Type B pancreatic cell (in vitro differentiated cells): ENCODE measurements at regions not wholly inside any gene's neighbourhood (a gene's known extent, or its start where the extent isn't known, plus 50 kb on each side); places are given as distances from the start of the nearest gene placed in this dataset.

Source experiments
- DNase-seq: peaks from one replicate; pipeline ENCODE4 v3.0.0; 2021; ENCODE audit warnings: mixed read lengths; ENCODE audit not compliant: unreplicated experiment; ENCODE audit errors: extremely low spot score
- H3K27ac Mint-ChIP-seq: 2 replicates; pipeline ENCODE4 v1.8.0; 2021; ENCODE audit warnings: mild to moderate bottlenecking, mixed read lengths
- H3K27me3 Mint-ChIP-seq: 2 replicates; pipeline ENCODE4 v1.8.0; 2021; ENCODE audit warnings: mixed read lengths
- H3K36me3 Mint-ChIP-seq: 2 replicates; pipeline ENCODE4 v1.8.0; 2021; ENCODE audit warnings: mixed read lengths
- H3K4me1 Mint-ChIP-seq: one replicate; pipeline ENCODE4 v1.8.0; 2021; ENCODE audit warnings: mixed read lengths; ENCODE audit not compliant: unreplicated experiment
- H3K4me3 Mint-ChIP-seq: 2 replicates; pipeline ENCODE4 v1.8.0; 2021; ENCODE audit warnings: mild to moderate bottlenecking, mixed read lengths
- H3K9me3 Mint-ChIP-seq: 2 replicates; pipeline ENCODE4 v1.8.0; 2021; ENCODE audit warnings: mixed read lengths
- TF ChIP-seq, protein P1 (sequence below): fragments of 200-600 bp; sonication (generic); conservative IDR thresholded peaks from 2 replicates; pipeline ENCODE4 v1.5.0; 2021; ENCODE audit warnings: antibody characterized with exemption, mild to moderate bottlenecking

- peak overlapping the region; percentile 44 for H3K4me3 Mint-ChIP-seq
- TF ChIP-seq, protein P1, sequence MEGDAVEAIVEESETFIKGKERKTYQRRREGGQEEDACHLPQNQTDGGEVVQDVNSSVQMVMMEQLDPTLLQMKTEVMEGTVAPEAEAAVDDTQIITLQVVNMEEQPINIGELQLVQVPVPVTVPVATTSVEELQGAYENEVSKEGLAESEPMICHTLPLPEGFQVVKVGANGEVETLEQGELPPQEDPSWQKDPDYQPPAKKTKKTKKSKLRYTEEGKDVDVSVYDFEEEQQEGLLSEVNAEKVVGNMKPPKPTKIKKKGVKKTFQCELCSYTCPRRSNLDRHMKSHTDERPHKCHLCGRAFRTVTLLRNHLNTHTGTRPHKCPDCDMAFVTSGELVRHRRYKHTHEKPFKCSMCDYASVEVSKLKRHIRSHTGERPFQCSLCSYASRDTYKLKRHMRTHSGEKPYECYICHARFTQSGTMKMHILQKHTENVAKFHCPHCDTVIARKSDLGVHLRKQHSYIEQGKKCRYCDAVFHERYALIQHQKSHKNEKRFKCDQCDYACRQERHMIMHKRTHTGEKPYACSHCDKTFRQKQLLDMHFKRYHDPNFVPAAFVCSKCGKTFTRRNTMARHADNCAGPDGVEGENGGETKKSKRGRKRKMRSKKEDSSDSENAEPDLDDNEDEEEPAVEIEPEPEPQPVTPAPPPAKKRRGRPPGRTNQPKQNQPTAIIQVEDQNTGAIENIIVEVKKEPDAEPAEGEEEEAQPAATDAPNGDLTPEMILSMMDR: no peak
- peaks cover 29% of the 10 kb centered on the region for H3K27me3 Mint-ChIP-seq
- no peak for DNase-seq
- no peaks in the 10 kb centered on the region for H3K36me3 Mint-ChIP-seq
- H3K9me3 Mint-ChIP-seq: no peaks in the 10 kb centered on the region
- peaks cover 16% of the 10 kb centered on the region for H3K4me1 Mint-ChIP-seq
- H3K27ac Mint-ChIP-seq: peak overlapping the region; percentile 68
These were observed 109.9 kb downstream of the RBFOX3 start for GRCh38 chr17:79500745-79501618.

GRCh38 chr17:79498854-79499253 lies 112.0 kb downstream of the RBFOX3 start:
- TF ChIP-seq, protein P1: no peak
- Mint-ChIP-seq H3K9me3 (no peaks in the 10 kb centered on the region), H3K4me3 (no peak overlapping the region), H3K4me1 (peaks cover 16% of the 10 kb centered on the region), H3K27ac (no peak overlapping the region), H3K27me3 (peaks cover 15% of the 10 kb centered on the region), H3K36me3 (no peaks in the 10 kb centered on the region)
- DNase-seq: no peak

DNA sequence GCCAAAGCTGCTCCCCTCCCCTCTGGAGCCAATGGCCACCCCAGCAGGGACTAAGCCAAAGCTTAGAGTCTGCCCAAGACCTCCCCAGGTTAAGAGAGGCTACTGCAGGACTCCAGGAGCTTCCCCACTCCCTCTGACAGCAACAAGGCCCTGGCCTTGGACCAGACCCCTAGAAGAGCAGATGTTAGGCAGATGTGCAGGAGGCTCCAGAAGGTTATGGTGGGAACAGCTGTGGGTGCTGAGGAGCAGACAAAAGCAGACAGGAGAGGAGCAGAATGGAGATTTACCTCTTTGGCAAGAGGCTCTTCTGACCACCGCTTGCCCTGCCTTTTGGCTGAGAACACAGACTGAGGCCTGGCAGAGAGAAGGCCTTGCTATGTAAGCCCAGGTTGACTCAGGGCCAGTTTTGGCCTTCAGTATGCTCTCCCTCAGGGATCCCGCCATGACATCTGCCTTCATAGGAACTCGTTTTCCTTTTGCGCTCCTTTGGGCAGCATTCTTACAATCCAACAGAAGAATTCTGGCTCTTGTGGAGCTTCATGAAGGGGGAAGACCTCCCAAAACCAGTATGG lies 113.0 kb downstream of the RBFOX3 start:
- Mint-ChIP-seq H3K27me3 (peaks cover 23% of the 10 kb centered on the region), H3K4me3 (no peak overlapping the region), H3K36me3 (no peaks in the 10 kb centered on the region), H3K9me3 (peaks cover 4% of the 10 kb centered on the region), H3K27ac (no peak overlapping the region), H3K4me1 (peaks cover 16% of the 10 kb centered on the region)
- no peak for DNase-seq
- TF ChIP-seq, protein P1: no peak

DNA sequence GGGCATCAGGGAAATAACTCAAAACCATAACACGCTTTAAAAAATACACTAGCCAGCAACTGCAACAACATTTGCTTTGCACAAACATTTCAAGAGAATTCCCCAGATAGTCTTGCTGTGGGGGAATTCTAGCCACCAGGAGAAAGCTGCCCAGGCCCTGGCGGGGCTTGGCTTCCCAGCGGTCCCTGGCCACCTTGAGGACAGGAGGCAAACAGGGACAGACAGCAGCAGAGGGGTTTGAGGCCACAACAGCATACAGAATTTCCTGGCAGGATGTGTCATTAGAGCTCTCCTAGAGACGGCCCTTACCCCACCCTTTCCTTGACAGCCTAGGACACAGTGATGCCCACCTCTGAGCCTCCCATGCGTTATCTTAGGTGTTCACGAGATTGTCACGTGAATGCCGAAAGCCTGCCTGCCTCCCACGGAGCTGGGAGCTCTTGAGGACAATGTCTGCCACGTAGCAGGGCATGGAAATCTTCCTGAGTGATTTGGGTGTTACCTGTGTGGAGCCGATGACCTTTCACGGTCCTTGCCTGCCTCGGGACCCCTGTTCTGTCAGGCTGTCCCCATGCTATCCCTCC lies 114.3 kb downstream of the RBFOX3 start:
- no peak for DNase-seq
- Mint-ChIP-seq H3K4me1 (peaks cover 12% of the 10 kb centered on the region), H3K9me3 (peaks cover 10% of the 10 kb centered on the region), H3K36me3 (no peaks in the 10 kb centered on the region), H3K4me3 (no peak overlapping the region), H3K27ac (no peak overlapping the region), H3K27me3 (peaks cover 29% of the 10 kb centered on the region)
- TF ChIP-seq, protein P1: no peak

- Mint-ChIP-seq H3K36me3 (no peaks in the 10 kb centered on the region), H3K27ac (no peak overlapping the region), H3K4me1 (peaks cover 3% of the 10 kb centered on the region), H3K4me3 (no peak overlapping the region), H3K27me3 (peaks cover 29% of the 10 kb centered on the region), H3K9me3 (peaks cover 10% of the 10 kb centered on the region)
- no peak for DNase-seq
- TF ChIP-seq, protein P1: no peak
These were observed 115.2 kb downstream of the RBFOX3 start for GRCh38 chr17:79495665-79496064.
